H1 (cell line): ENCODE measurements at regions not wholly inside any gene's neighbourhood (a gene's known extent, or its start where the extent isn't known, plus 50 kb on each side); places are given as distances from the start of the nearest gene placed in this dataset.

Experiments
- CTCF ChIA-PET: fragments of 300-600 bp; sonication (Branson Sonifier 250); formaldehyde crosslinking; loops from one replicate; lab custom pipeline; 2021; ENCODE audit not compliant: partially characterized antibody; lab: Charles Lee
- POLR2A ChIA-PET: fragments of 300-600 bp; sonication (Branson Sonifier 250); formaldehyde crosslinking; loops from one replicate; lab custom pipeline; 2021; ENCODE audit warnings: inconsistent platforms; ENCODE audit not compliant: partially characterized antibody; lab: Charles Lee
- DNase-seq, 2 experiments: peaks; one replicate each; pipeline versions ENCODE4 v3.0.0 to v3.0.0-alpha.2; 2010 to 2022; ENCODE audit warnings: low spot score in 2 of 2, low read depth in 1 of 2, mixed read lengths in 1 of 2
- FAIRE-seq: peaks from 2 replicates; lab custom pipeline; 2011; peaks lifted over from hg19 to GRCh38; lab: Jason Lieb, UNC
- H2AFZ ChIP-seq: 2 replicates; pipeline ENCODE4 v1.8.1; 2012; ENCODE audit warnings: low read length, inconsistent platforms
- H2AK5ac ChIP-seq: 2 replicates; pipeline ENCODE4 v1.6.1; 2013; ENCODE audit warnings: low read depth, low read length
- H2BK120ac ChIP-seq: replicated peaks from 2 replicates; pipeline ENCODE3; 2013; ENCODE audit warnings: low read depth, low read length, inconsistent platforms
- H2BK12ac ChIP-seq: 2 replicates; pipeline ENCODE4 v1.6.1; 2013; ENCODE audit warnings: low read depth, low read length
- H2BK15ac ChIP-seq: 2 replicates; pipeline ENCODE4 v1.6.1; 2013; ENCODE audit warnings: low read length
- H2BK20ac ChIP-seq: 2 replicates; pipeline ENCODE4 v1.6.1; 2013; ENCODE audit warnings: low read length
- H2BK5ac ChIP-seq: 2 replicates; pipeline ENCODE4 v1.6.1; 2013; ENCODE audit warnings: low read depth, low read length
- H3K14ac ChIP-seq: 2 replicates; pipeline ENCODE4 v1.6.1; 2013; ENCODE audit warnings: inconsistent platforms; ENCODE audit not compliant: insufficient read length
- H3K18ac ChIP-seq: 2 replicates; pipeline ENCODE4 v1.6.1; 2013; ENCODE audit warnings: low read length; ENCODE audit errors: extremely low read depth
- H3K23ac ChIP-seq: 2 replicates; pipeline ENCODE4 v1.6.1; 2013; ENCODE audit warnings: inconsistent platforms; ENCODE audit not compliant: insufficient read length
- H3K23me2 ChIP-seq: 2 replicates; pipeline ENCODE4 v1.6.1; 2013; ENCODE audit warnings: low read depth, low read length
- H3K27ac ChIP-seq: 2 replicates; pipeline ENCODE4 v1.6.1; 2011; ENCODE audit warnings: low read depth, low read length, inconsistent platforms
- H3K27me3 ChIP-seq, 4 experiments: replicated peaks in 1 of 4; 1 replicate in 1 of 4; 2 replicates in 3 of 4; pipeline versions ENCODE4 v1.6.1 to v1.8.1; 2011 to 2013; ENCODE audit warnings: low read length in 3 of 4, mild to moderate bottlenecking in 3 of 4, inconsistent platforms in 2 of 4, mixed read lengths in 2 of 4, moderate library complexity in 1 of 4; ENCODE audit not compliant: control insufficient read depth in 3 of 4, insufficient read depth in 3 of 4; ENCODE audit errors: extremely low read depth in 1 of 4
- H3K36me3 ChIP-seq, 4 experiments: 2 replicates each; pipeline versions ENCODE4 v1.6.1 to v1.8.1; 2011 to 2013; ENCODE audit warnings: mild to moderate bottlenecking in 4 of 4, low read length in 3 of 4, moderate library complexity in 2 of 4, control low read depth in 1 of 4, inconsistent platforms in 1 of 4; ENCODE audit not compliant: insufficient read depth in 4 of 4, control insufficient read depth in 2 of 4
- H3K4ac ChIP-seq: replicated peaks from 2 replicates; pipeline ENCODE3; 2013; ENCODE audit warnings: low read length, low read depth, mixed read lengths, inconsistent platforms; ENCODE audit not compliant: insufficient read length
- H3K4me1 ChIP-seq, 4 experiments: replicated peaks in 1 of 4; 1 replicate in 1 of 4; 2 replicates in 3 of 4; pipeline versions ENCODE4 v1.6.1 to v1.8.1; 2011 to 2013; ENCODE audit warnings: low read length in 3 of 4, inconsistent platforms in 2 of 4, mixed read lengths in 1 of 4; ENCODE audit not compliant: insufficient read depth in 4 of 4, control insufficient read depth in 3 of 4
- H3K4me2 ChIP-seq, 2 experiments: 2 replicates each; pipeline versions ENCODE4 v1.6.1 to v1.8.1; 2011 to 2013; ENCODE audit warnings: low read depth in 2 of 2, low read length in 2 of 2, control low read depth in 1 of 2, inconsistent platforms in 1 of 2, mild to moderate bottlenecking in 1 of 2; ENCODE audit not compliant: insufficient read depth in 1 of 2
- H3K4me3 ChIP-seq, 4 experiments: fragments of 200-600, 300-600 bp in 1 of 4; sonication (generic), shearing (Covaris generic), sonication (Bioruptor Twin) in 1 of 4; 2 replicates each; pipeline versions ENCODE4 v1.5.1 to v1.8.1; 2011 to 2016; ENCODE audit warnings: low read length in 4 of 4, low read depth in 3 of 4, control low read depth in 2 of 4, inconsistent platforms in 2 of 4, mild to moderate bottlenecking in 2 of 4, mixed read lengths in 1 of 4, moderate library complexity in 1 of 4; ENCODE audit not compliant: insufficient read depth in 2 of 4; ENCODE audit errors: extremely low read depth in 1 of 4
- H3K56ac ChIP-seq: replicated peaks from 2 replicates; pipeline ENCODE3; 2013; ENCODE audit warnings: low read depth, mild to moderate bottlenecking, mixed read lengths, low read length, inconsistent platforms; ENCODE audit not compliant: insufficient read length
- H3K79me1 ChIP-seq: 2 replicates; pipeline ENCODE4 v1.6.1; 2013; ENCODE audit warnings: low read depth, low read length, control low read depth
- H3K79me2 ChIP-seq, 2 experiments: 2 replicates each; pipeline versions ENCODE4 v1.6.1 to v1.8.1; 2012 to 2013; ENCODE audit warnings: low read length in 2 of 2, mild to moderate bottlenecking in 2 of 2, inconsistent platforms in 1 of 2; ENCODE audit not compliant: insufficient read depth in 2 of 2, control insufficient read depth in 1 of 2
- H3K9ac ChIP-seq, 4 experiments: replicated peaks in 1 of 4; 1 replicate in 1 of 4; 2 replicates in 3 of 4; pipeline versions ENCODE4 v1.6.1 to v1.8.1; 2011 to 2013; ENCODE audit warnings: low read depth in 3 of 4, low read length in 3 of 4, control low read depth in 2 of 4, mild to moderate bottlenecking in 2 of 4, moderate library complexity in 2 of 4, inconsistent platforms in 1 of 4; ENCODE audit errors: extremely low read depth in 1 of 4
- H3K9me3 ChIP-seq, 2 experiments: 2 replicates each; pipeline versions ENCODE4 v1.6.1 to v1.8.1; 2012 to 2013; ENCODE audit warnings: mild to moderate bottlenecking in 2 of 2, moderate library complexity in 2 of 2, control low read depth in 1 of 2, inconsistent platforms in 1 of 2, low read depth in 1 of 2, low read length in 1 of 2, mixed read lengths in 1 of 2; ENCODE audit not compliant: insufficient read depth in 2 of 2
- H4K20me1 ChIP-seq, 2 experiments: replicated peaks in 1 of 2; 2 replicates each; pipeline versions ENCODE3 to v1.8.1; 2011 to 2013; ENCODE audit warnings: inconsistent platforms in 2 of 2, low read length in 2 of 2, mild to moderate bottlenecking in 1 of 2; ENCODE audit not compliant: insufficient read depth in 2 of 2, control insufficient read depth in 1 of 2
- H4K5ac ChIP-seq: 2 replicates; pipeline ENCODE4 v1.6.1; 2013; ENCODE audit warnings: low read length, low read depth, mixed read lengths, inconsistent platforms; ENCODE audit not compliant: insufficient read length
- H4K8ac ChIP-seq: 2 replicates; pipeline ENCODE4 v1.8.0; 2013; ENCODE audit warnings: mild to moderate bottlenecking, moderate library complexity, low read length, inconsistent platforms; ENCODE audit not compliant: insufficient read depth; ENCODE audit errors: extremely low read depth
- H4K91ac ChIP-seq: replicated peaks from 2 replicates; pipeline ENCODE3; 2013; ENCODE audit warnings: low read length, mixed read lengths, inconsistent platforms; ENCODE audit not compliant: insufficient read length
- CHD2 ChIP-seq: IDR thresholded peaks from 2 replicates; pipeline ENCODE4 v1.6.1; 2012; ENCODE audit warnings: low read length, improper control_type of control experiment
- TAF1 ChIP-seq: IDR thresholded peaks from 2 replicates; pipeline ENCODE4 v1.6.1; 2011; ENCODE audit warnings: mild to moderate bottlenecking, low read depth, low read length
- WGBS, 2 experiments: shearing (Covaris generic) in 1 of 2; methylation state at CpG; one replicate each; pipeline versions ENCODE4 v1.1.6 to v1.1.7; 2013 to 2015; ENCODE audit warnings: low lambda C conversion rate in 2 of 2, mixed read lengths in 2 of 2, inconsistent platforms in 1 of 2, low coverage in 1 of 2, missing lambda C conversion rate in 1 of 2; ENCODE audit not compliant: insufficient replicate concordance in 2 of 2, insufficient coverage in 1 of 2, insufficient read length in 1 of 2; ENCODE audit errors: extremely low coverage in 1 of 2, missing lambda C conversion rate in 1 of 2; 5-methylcytosine and 5-hydroxymethylcytosine counted together

DNA sequence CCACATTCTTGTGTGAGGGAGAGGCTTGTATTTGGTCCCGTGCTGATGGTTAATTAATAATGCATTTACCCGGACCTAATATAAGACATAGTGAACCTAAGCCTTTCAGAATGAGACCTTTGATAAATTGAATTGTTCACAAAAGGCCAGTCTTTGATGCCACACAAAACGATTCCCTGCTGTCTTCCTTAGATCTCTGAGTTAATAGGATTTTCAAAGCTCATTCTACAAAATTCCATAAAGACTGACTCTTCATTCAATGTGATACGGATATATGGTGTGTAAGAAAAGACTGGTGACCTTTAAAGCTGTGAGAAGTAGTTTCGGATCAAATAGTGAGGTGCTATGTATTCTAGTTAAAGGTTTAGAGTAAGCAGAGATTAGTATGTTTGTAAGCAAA, 254.3 kb downstream of the PDHA2 start:
- no peak overlapping the region for H3K23ac ChIP-seq
- ChIA-PET POLR2A (no interaction called here), CTCF (interaction anchor here (1.3 kb wide), 1 partner anchor 401 kb away, joined by 3 read pairs; no protein-coding TSS in a partner anchor)
- no peak for DNase-seq
- H3K27me3 ChIP-seq, result no peaks in the 10 kb centered on the region
- H3K23me2 ChIP-seq, result no peaks in the 10 kb centered on the region
- no peak overlapping the region for H2BK15ac ChIP-seq
- no peak overlapping the region for H3K9ac ChIP-seq
- no peaks in the 10 kb centered on the region for H3K9me3 ChIP-seq
- H2BK20ac ChIP-seq, result no peak overlapping the region
- no peaks in the 10 kb centered on the region for H3K79me2 ChIP-seq
- no peak overlapping the region for H4K8ac ChIP-seq
- no peak overlapping the region for H4K5ac ChIP-seq
- H3K56ac ChIP-seq, result no peak overlapping the region
- no peak overlapping the region for H3K14ac ChIP-seq
- no peak overlapping the region for H2AFZ ChIP-seq
- H2BK5ac ChIP-seq, result no peak overlapping the region
- no peak overlapping the region for H2BK120ac ChIP-seq
- H3K27ac ChIP-seq, result no peak overlapping the region
- no peak overlapping the region for H2AK5ac ChIP-seq
- H3K4me1 ChIP-seq, result no peaks in the 10 kb centered on the region
- no peak overlapping the region for H3K4ac ChIP-seq
- no peak for FAIRE-seq
- no peak overlapping the region for H4K91ac ChIP-seq
- WGBS, 2 experiments, result 92% methylated on average over 5 of the region's 5 CpGs; no CpG with 5 or more reads in 1 of the 2 experiments
- H3K36me3 ChIP-seq, result no peaks in the 10 kb centered on the region
- no peak overlapping the region for H2BK12ac ChIP-seq
- H3K4me3 ChIP-seq, result no peak overlapping the region
- no peaks in the 10 kb centered on the region for H3K79me1 ChIP-seq
- no peaks in the 10 kb centered on the region for H4K20me1 ChIP-seq
- no peak overlapping the region for H3K4me2 ChIP-seq
- H3K18ac ChIP-seq, result no peak overlapping the region
- TF ChIP-seq CHD2 (no peak), TAF1 (no peak)
